GM19099 (cell line): ENCODE measurements at regions not wholly inside any gene's neighbourhood (a gene's known extent, or its start where the extent isn't known, plus 50 kb on each side); places are given as distances from the start of the nearest gene placed in this dataset.

ENCODE experiments used
- POLR2A ChIP-seq: IDR thresholded peaks from 3 replicates; pipeline ENCODE4 v1.6.1; 2011; ENCODE audit warnings: low read depth; ENCODE audit not compliant: insufficient read length; ENCODE audit errors: extremely low read depth

DNA sequence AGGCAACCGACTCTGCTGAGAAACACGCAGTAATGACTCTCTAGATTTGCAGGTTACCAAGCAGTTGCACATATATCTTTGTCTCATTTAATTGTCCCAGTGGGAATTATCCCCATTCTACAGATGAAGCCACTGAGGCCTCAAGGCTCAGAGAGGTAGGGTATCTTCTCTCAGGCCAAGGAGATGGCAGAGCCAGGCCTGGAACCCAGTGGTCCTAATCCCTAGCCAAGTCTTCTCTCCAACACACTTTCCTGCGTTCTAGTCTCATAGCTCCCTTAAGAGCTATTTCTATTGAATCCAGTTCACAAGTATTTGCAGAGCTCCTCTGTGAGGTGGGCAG, 181.3 kb upstream of the BCOR start:
- no peak for TF ChIP-seq POLR2A

GRCh38 chrX:40278340-40279090, 180.8 kb upstream of the BCOR start:
- TF ChIP-seq POLR2A = no peak

DNA sequence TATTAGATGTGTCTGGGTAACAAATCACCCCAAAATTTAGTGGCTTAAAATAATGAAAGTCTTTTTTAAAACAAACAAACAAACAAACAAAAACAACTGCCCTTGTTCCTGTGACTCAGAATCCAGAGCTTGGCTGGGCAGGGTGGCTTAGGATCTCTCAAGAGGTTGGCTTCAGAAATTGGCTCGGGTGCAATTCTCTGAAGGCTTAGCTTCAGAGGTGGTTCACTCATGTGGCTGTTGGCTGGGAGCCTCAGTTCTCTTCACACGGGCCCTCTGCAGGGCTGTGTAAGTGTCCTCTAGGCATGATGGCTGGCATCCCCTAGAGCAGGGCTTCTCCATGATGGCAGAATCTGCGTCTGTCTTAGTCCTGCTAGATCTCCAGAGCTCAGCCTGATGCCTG, 179.9 kb upstream of the BCOR start:
- no peak for TF ChIP-seq POLR2A

GRCh38 chrX:40273356-40274050, 175.7 kb upstream of the BCOR start:
- TF ChIP-seq POLR2A = no peak

GRCh38 chrX:40272776-40273175, 175.0 kb upstream of the BCOR start:
- no peak for TF ChIP-seq POLR2A

GRCh38 chrX:40272141-40272540, 174.4 kb upstream of the BCOR start:
- no peak for TF ChIP-seq POLR2A

DNA sequence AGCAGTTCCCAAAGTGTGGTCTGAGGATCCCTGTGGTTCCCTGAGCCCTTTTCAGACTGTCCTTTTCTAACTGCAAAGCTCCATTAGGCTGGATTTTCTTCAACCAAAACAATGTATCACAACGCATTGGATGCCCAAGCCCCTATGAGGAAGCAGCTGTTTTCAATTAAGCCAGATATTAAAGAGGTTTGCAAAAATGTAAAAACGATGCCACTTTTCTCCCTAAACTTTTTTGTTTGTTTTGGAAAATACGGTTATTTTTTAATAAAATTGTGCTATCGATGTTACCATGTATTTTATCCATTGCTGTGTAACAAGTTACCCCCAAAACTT, 170.4 kb upstream of the BCOR start:
- no peak for TF ChIP-seq POLR2A

DNA sequence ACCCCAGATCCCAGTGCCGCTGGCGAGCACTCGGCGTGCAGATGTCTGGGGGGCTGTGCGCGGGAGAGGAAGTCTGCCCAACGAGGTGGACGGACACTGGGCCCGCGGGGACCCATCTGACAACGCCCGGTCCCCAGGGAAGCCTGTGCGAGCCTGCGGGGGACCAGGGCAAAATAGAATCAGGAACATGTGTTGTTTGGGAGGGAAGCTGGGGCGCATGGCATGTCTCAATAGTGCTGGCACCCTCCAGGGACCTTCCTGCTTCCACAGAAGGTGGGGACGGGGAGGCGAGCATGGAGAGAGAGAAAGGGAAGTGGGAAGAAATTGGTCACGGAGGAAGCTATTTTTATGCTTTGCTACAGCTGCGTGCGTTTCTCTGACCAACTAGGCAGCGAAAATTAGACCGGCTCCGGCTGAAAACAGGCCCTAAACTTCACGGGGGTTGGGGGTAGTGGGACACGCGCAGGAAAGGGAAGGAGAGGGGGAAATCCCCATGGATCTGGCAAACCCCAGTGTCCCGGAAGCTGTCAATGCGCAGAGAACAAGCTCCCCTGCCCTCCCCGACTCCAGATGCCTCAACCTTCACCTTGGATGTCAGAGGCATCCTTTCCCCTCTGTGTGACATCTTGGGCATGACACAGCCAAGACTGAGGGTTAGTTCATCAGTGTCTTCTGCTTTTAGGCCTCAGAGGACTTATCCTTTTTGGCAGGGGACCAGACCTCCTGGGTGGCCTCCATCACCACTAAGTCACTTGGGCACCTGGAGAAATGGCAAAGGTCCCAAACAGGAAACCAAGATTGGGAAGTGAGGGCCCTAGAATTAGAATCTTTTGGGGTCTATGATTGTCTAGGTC, 169.8 kb upstream of the BCOR start:
- peak; percentile 4 for TF ChIP-seq POLR2A

DNA sequence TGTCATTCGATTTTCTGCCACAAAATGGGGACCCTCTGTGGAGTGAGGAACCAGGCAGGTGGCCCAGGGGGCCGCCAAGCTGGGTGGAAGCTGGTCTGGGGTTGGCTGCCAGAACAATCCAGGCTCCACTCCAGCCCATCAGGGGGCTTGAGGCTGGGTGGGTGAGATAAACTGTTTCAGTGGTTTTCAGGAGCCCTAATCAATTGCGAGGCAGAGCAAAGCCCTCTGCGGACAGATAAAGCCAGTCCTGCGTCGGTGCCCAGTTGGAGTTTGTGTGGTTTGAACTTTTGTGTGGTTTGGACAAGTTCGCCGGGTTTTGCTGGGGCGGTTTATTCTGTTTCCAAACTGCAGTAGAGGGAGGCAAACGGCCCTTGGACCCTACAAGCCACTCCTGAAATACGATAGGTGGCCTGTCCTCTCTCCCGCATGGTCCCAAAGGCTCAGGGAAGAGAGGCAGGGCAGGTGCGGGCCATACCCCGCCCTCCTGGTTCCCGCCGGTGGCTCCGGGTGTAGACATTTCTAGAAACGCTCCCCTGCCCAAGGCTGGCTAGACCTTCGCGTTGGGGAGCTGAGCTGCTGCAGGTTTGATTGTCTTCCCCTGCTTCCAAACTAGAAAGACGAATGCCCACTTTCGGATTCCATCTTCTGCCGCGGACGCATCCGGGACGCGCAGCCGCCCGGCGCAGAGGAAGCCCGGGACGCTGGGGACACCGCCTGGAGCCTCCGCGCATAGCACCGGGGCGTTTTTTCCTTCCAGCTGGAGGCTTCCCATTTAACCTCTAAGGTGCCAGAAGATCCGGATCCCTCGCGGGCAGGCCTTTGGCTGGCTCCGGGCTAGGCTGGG, 169.0 kb upstream of the BCOR start:
- peak; percentile 28 for TF ChIP-seq POLR2A

- TF ChIP-seq POLR2A = no peak
Observed at GRCh38 chrX:40265936-40266335, 168.2 kb upstream of the BCOR start.

DNA sequence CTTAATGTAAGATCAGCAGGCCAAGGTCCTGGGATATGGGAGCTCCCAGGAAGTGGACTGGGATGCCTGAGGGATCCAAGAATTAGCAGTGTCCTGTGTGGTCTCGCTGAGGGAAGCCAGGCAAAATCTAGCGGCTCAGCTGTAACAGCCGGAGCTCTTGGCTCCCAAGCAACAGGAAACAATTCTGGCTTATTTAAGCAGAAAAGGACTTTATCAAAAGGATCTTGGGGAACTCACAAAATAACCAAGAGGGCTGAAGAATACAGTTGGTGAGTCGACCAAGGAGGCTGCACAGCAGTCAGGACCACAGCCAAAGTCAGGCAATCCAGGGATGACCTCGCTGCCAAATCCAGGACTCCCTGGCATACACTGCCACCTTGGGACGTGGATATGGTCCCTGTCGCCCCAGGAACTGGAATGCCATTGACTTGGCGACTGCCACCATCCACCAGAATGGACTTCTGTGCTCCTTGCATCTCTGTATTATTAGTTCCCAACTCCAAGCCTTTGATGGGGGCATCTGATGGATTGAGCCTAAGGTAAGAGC, 165.3 kb upstream of the BCOR start:
- no peak for TF ChIP-seq POLR2A

DNA sequence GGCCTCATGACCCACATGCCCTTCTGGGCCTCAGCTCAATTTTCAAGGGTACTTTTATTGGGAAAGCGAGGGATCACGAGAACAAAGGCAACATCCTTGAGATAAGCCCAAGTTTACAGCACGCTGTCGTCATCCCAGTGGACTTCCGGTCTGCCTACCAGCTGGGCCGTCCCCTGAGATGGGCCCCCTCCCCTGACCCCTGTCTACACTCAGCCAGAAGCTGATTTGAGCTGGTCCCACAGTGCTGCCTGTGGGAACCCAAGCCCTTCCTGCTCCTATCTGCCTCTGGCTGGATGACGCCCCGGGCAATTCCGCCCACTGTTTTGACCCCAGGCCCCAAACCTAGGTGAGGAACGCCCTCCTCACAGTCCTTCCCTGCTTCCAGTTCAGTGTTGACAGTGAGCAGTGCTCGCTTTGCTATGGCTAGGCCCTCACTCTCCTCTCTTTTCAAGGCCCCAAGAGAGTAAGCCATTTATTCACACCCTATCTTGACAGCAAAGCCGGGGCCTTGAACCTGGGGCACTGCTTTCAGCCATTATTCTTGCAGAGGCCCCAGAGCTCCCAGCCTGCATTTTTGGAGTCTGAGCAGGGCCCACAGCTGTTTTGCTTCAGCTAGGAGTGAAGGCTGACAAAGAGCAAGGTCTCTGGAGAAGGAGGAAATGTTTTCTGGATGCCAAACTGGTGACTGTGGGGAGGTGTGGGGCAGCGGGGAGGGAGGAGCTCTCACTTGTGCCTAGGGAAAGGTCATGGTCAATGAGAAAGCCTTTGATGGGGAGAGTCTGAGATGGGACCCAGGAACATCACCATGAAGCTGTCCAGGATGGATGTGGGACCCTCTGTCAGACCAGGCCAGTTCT, 164.6 kb upstream of the BCOR start:
- no peak for TF ChIP-seq POLR2A

DNA sequence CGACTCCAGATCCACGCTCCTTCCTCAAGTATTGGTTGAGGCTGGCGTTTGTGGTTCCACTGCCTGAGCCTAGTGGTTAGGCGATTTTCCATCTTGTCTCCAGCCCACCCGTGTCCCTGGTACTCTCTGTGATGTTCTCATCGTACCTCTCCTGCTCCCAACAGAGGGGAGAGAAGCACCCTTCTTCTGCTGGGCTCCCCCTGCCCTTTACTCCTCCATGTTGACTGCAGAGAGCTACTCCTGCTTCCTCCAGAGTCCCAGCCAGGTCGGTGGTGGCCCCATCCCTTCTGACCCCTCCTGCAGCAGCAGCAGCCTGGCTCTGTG, 164.0 kb upstream of the BCOR start:
- no peak for TF ChIP-seq POLR2A
